ENCODE measurements at regions not wholly inside any gene's neighbourhood (a gene's known extent, or its start where the extent isn't known, plus 50 kb on each side); places are given as distances from the start of the nearest gene placed in this dataset.

- intact Hi-C loops (cut with DNase I): loop anchor here (10.0 kb wide), 1 partner anchor 640 kb away; no protein-coding TSS in a partner anchor
- no peak for TF ChIP-seq POLR2AphosphoS5 (IDR thresholded peaks at IDR 0.05)
- no peak for TF ChIP-seq CTCF (IDR thresholded peaks at IDR 0.05)
- TF ChIP-seq POLR2A (IDR thresholded peaks at IDR 0.05): no peak
- no peaks in the 10 kb centered on the region for H3K9me3 ChIP-seq
- H3K4me1 ChIP-seq (replicated peaks): no peaks in the 10 kb centered on the region
- H3K27ac ChIP-seq: no peak overlapping the region
- H3K4me3 ChIP-seq: no peak overlapping the region
- H3K36me3 ChIP-seq: no peaks in the 10 kb centered on the region
- H3K27me3 ChIP-seq (replicated peaks; ENCODE audit: insufficient read depth): no peaks in the 10 kb centered on the region
- no peak for DNase-seq (ENCODE audit: low spot score)
- 98% methylated on average over 5 of the region's 5 CpGs for WGBS
These were observed 397.1 kb downstream of the MN1 start for GRCh38 chr22:27404441-27404840.

DNA sequence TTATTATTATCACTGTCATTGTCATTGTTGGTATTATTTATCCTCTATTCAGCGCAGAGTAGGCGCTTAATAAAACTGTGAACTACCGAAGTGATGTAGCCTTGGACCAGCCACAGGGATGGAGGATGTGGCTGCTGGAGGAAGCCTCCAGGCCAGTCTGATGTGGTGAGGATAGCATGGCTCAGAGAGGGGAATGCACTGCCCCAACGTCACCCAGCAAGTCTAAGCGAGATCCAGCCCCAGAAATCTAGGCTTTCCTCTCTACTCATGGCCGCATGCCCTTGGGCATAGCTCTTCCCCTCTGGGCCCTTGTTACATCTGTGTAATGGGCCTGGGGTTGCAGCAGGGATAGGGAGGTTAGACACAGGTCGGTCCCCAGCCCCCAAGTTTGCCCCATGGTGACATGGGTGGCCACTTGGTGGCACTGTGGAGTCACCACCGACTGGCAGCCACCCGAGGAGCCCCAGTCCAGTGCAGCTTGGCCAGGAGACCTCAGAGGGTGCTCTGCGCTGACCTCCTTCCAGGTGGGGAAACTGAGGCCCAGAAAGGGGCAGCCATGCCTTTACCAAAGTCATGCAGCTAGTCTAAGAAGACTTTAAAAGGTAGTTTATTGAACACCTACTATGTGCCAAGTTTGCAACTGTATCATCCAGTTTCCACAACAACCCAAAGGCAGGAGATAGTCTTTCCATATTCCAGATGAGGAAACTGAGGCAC, 395.7 kb downstream of the MN1 start:
- DNase-seq (ENCODE audit: low spot score): peak; percentile 34
- Histone ChIP-seq H3K36me3 (no peaks in the 10 kb centered on the region), H3K4me3 (no peak overlapping the region), H3K9me3 (no peaks in the 10 kb centered on the region), H3K27me3 (replicated peaks; ENCODE audit: insufficient read depth) (no peaks in the 10 kb centered on the region), H3K27ac (no peak overlapping the region), H3K4me1 (replicated peaks) (no peaks in the 10 kb centered on the region)
- intact Hi-C loops (cut with DNase I): loop anchor here (5.0 to 10.0 kb wide), 3 partner anchors 396 to 641 kb away; partner anchors contain the start of gene MN1
- 62% methylated on average over 10 of the region's 10 CpGs for WGBS
- no peak for TF ChIP-seq POLR2A (IDR thresholded peaks at IDR 0.05)
- TF ChIP-seq CTCF (IDR thresholded peaks at IDR 0.05): peak; percentile 44 to 82 (median 77)
- TF ChIP-seq POLR2AphosphoS5 (IDR thresholded peaks at IDR 0.05): no peak

GRCh38 chr22:27406389-27406861, 395.1 kb downstream of the MN1 start:
- H3K36me3 ChIP-seq: no peaks in the 10 kb centered on the region
- H3K4me3 ChIP-seq: no peak overlapping the region
- DNase-seq (ENCODE audit: low spot score): no peak
- H3K27me3 ChIP-seq (replicated peaks; ENCODE audit: insufficient read depth): no peaks in the 10 kb centered on the region
- WGBS: 100% methylated on average over 2 of the region's 2 CpGs
- intact Hi-C loops (cut with DNase I): loop anchor here (5.0 to 10.0 kb wide), 3 partner anchors 396 to 642 kb away; partner anchors contain the start of gene MN1
- no peaks in the 10 kb centered on the region for H3K4me1 ChIP-seq (replicated peaks)
- no peaks in the 10 kb centered on the region for H3K9me3 ChIP-seq
- H3K27ac ChIP-seq: no peak overlapping the region
- no peak for TF ChIP-seq CTCF (IDR thresholded peaks at IDR 0.05)
- no peak for TF ChIP-seq POLR2AphosphoS5 (IDR thresholded peaks at IDR 0.05)
- no peak for TF ChIP-seq POLR2A (IDR thresholded peaks at IDR 0.05)

DNA sequence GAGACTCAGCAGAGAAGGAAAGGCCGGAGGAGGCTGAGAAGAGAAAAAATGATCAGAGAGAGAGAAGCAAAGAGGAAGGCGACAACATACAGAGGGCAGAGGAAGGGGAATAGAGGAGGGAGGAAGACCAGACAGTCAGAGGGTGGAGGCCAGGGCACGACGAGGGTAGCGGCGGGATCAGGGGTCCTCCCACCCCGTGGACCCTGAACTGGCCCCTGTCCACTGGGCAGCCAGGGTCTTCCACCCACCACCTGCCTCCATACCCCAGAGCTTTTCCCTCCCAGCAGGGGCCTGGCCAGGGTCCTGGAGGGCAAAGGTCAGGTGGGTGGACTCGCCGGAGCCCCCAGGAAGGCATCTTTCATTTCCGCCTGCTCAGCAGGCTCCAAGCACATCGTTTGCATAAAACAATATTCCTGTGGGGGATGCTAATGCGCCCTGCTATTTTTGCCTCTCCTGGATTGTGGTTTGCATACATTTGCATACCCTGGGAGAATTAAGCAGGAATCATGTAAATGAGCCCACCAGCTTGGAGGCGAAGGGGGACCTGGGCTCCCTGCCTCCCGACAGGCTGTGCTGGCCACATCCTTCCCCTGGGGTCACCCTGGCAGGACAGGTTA, 394.1 kb downstream of the MN1 start:
- no peaks in the 10 kb centered on the region for H3K27me3 ChIP-seq (replicated peaks; ENCODE audit: insufficient read depth)
- H3K4me1 ChIP-seq (replicated peaks): no peaks in the 10 kb centered on the region
- intact Hi-C loops (cut with DNase I): loop anchor here (5.0 to 10.0 kb wide), 3 partner anchors 395 to 643 kb away; partner anchors contain the start of gene MN1
- H3K9me3 ChIP-seq: no peaks in the 10 kb centered on the region
- H3K36me3 ChIP-seq: no peaks in the 10 kb centered on the region
- WGBS: 84% methylated on average over 14 of the region's 14 CpGs
- no peak for DNase-seq (ENCODE audit: low spot score)
- no peak overlapping the region for H3K4me3 ChIP-seq
- TF ChIP-seq POLR2AphosphoS5 (IDR thresholded peaks at IDR 0.05) (no peak), POLR2A (IDR thresholded peaks at IDR 0.05) (no peak), CTCF (IDR thresholded peaks at IDR 0.05) (no peak)
- no peak overlapping the region for H3K27ac ChIP-seq

Data from prostate gland (tissue), 2 donors.